HCT116 (cell line): ENCODE measurements at regions not wholly inside any gene's neighbourhood (a gene's known extent, or its start where the extent isn't known, plus 50 kb on each side); places are given as distances from the start of the nearest gene placed in this dataset.

Experiments used
- ATAC-seq: fragments of 200-7000 bp; cut with Tn5 transposase; 2 replicates; pipeline ENCODE4 v1.9.1; 2020; ENCODE audit warnings: mild to moderate bottlenecking, moderate library complexity
- BruUV-seq: library from RNA; stranded (reverse); fragments of 400-500 nt; replicated peaks from 2 replicates; lab custom pipeline; 2021; lab: Mats Ljungman, UMichigan
- CTCF ChIA-PET: fragments of 300-600 bp; sonication (Branson Sonifier 250); formaldehyde crosslinking; loops from one replicate; lab custom pipeline; 2021; ENCODE audit warnings: antibody characterized with exemption; lab: Charles Lee
- POLR2A ChIA-PET: fragments of 300-600, 350-600 bp; sonication (Branson Sonifier 250); formaldehyde crosslinking; loops from one replicate; lab custom pipeline; 2021; ENCODE audit warnings: antibody characterized with exemption; lab: Charles Lee
- RAD21 ChIA-PET, 2 experiments: fragments of 300-600 bp; sonication (Branson Sonifier 250); formaldehyde crosslinking; loops; one replicate each; lab custom pipeline; 2023; ENCODE audit warnings: low total read pairs in 2 of 2; ENCODE audit not compliant: uncharacterized antibody in 2 of 2, unreplicated experiment in 2 of 2, low non-redundant PET in 1 of 2; lab: Charles Lee
- DNase-seq: peaks from one replicate; pipeline ENCODE4 v3.0.0-alpha.2; 2010; ENCODE audit warnings: low read depth, low spot score
- H2AFZ ChIP-seq: fragments of 200-600 bp; shearing (Covaris generic), sonication (generic); 2 replicates; pipeline ENCODE4 v1.6.1; 2017; ENCODE audit warnings: low read depth, mixed run types, mixed read lengths, antibody characterized with exemption, low read length; ENCODE audit not compliant: poor library complexity, severe bottlenecking
- H3K27ac ChIP-seq: 2 replicates; pipeline ENCODE4 v1.5.1; 2012; ENCODE audit warnings: low read depth, low read length
- H3K27me3 ChIP-seq: fragments of 200-600 bp; sonication (generic); 2 replicates; pipeline ENCODE4 v1.6.1; 2016; ENCODE audit warnings: mixed run types, low read length, mixed read lengths; ENCODE audit not compliant: insufficient read depth
- H3K36me3 ChIP-seq, 2 experiments: fragments of 200-500 bp in 1 of 2; fragments of 200-600 bp in 1 of 2; sonication (Bioruptor generic) in 1 of 2; sonication (generic) in 1 of 2; 2 replicates each; pipeline versions ENCODE4 v1.5.1 to v1.6.1; 2014 to 2016; ENCODE audit warnings: low read length in 2 of 2, inconsistent platforms in 1 of 2, mixed read lengths in 1 of 2, mixed run types in 1 of 2; ENCODE audit not compliant: insufficient read depth in 2 of 2, control insufficient read depth in 1 of 2
- H3K4me1 ChIP-seq, 2 experiments: fragments of 200-600 bp in 1 of 2; sonication (generic) in 1 of 2; 2 replicates each; pipeline versions ENCODE4 v1.5.1 to v1.6.1; 2012 to 2017; ENCODE audit warnings: low read length in 2 of 2, inconsistent platforms in 1 of 2, mild to moderate bottlenecking in 1 of 2, mixed read lengths in 1 of 2, mixed run types in 1 of 2, moderate library complexity in 1 of 2; ENCODE audit not compliant: insufficient read depth in 2 of 2, control insufficient read depth in 1 of 2
- H3K4me2 ChIP-seq: fragments of 200-600 bp; sonication (generic); 2 replicates; pipeline ENCODE4 v1.6.1; 2017; ENCODE audit warnings: mixed run types, low read length, mixed read lengths
- H3K4me3 ChIP-seq, 2 experiments: fragments of 200-600 bp in 1 of 2; sonication (generic) in 1 of 2; replicated peaks in 1 of 2; 2 replicates each; pipeline ENCODE4 v1.5.1; 2011 to 2016; ENCODE audit warnings: low read length in 2 of 2, control low read depth in 1 of 2, low read depth in 1 of 2, mild to moderate bottlenecking in 1 of 2, mixed read lengths in 1 of 2, mixed run types in 1 of 2
- H3K79me2 ChIP-seq: fragments of 200-600 bp; sonication (generic); 2 replicates; pipeline ENCODE4 v1.6.1; 2017; ENCODE audit warnings: mild to moderate bottlenecking, mixed run types, low read length, moderate library complexity, mixed read lengths; ENCODE audit not compliant: insufficient read depth
- H3K9ac ChIP-seq: fragments of 200-600 bp; sonication (generic); 2 replicates; pipeline ENCODE4 v1.6.1; 2016; ENCODE audit warnings: low read length, mixed read lengths
- H3K9me2 ChIP-seq: fragments of 200-600 bp; sonication (generic), shearing (Covaris generic); 2 replicates; pipeline ENCODE4 v1.6.1; 2017; ENCODE audit warnings: mixed run types, mild to moderate bottlenecking, moderate library complexity; ENCODE audit not compliant: insufficient read depth
- H3K9me3 ChIP-seq, 2 experiments: fragments of 200-500 bp in 1 of 2; fragments of 200-600 bp in 1 of 2; sonication (Bioruptor generic) in 1 of 2; sonication (generic) in 1 of 2; 2 replicates each; pipeline ENCODE4 v1.6.1; 2014 to 2017; ENCODE audit warnings: low read length in 2 of 2, mixed read lengths in 2 of 2, inconsistent platforms in 1 of 2, low read depth in 1 of 2, mild to moderate bottlenecking in 1 of 2, mixed run types in 1 of 2, moderate library complexity in 1 of 2; ENCODE audit not compliant: control insufficient read depth in 1 of 2, insufficient read depth in 1 of 2
- H4K20me1 ChIP-seq: fragments of 200-600 bp; sonication (generic), shearing (Covaris generic); 2 replicates; pipeline ENCODE4 v1.6.1; 2017; ENCODE audit warnings: mixed run types, mild to moderate bottlenecking, moderate library complexity; ENCODE audit not compliant: insufficient read depth
- ATF3 ChIP-seq: IDR thresholded peaks from 2 replicates; pipeline ENCODE4 v1.6.1; 2012
- CBX3 ChIP-seq: IDR thresholded peaks from 2 replicates; pipeline ENCODE4 v1.6.1; 2012; ENCODE audit warnings: low read depth
- CEBPB ChIP-seq: IDR thresholded peaks from 2 replicates; pipeline ENCODE4 v1.6.1; 2012; ENCODE audit warnings: low read depth
- CTCF ChIP-seq, 3 experiments: fragments of 200-600 bp in 1 of 3; sonication (generic) in 1 of 3; IDR thresholded peaks in 2 of 3; conservative IDR thresholded peaks in 1 of 3; 2 replicates each; pipeline ENCODE4 v1.5.1; 2012 to 2017; ENCODE audit warnings: low read depth in 2 of 3, low read length in 2 of 3, antibody characterized with exemption in 1 of 3, borderline replicate concordance in 1 of 3, control low read depth in 1 of 3, mild to moderate bottlenecking in 1 of 3, mixed read lengths in 1 of 3, mixed run types in 1 of 3, moderate library complexity in 1 of 3; ENCODE audit not compliant: insufficient read depth in 1 of 3
- EGR1 ChIP-seq: IDR thresholded peaks from 2 replicates; pipeline ENCODE4 v1.6.1; 2012; ENCODE audit warnings: low read depth
- ELF1 ChIP-seq: IDR thresholded peaks from 2 replicates; pipeline ENCODE4 v1.6.1; 2012; ENCODE audit warnings: low read depth, borderline replicate concordance
- EZH2phosphoT487 ChIP-seq: fragments of 200-600 bp; IDR thresholded peaks from 2 replicates; pipeline ENCODE4 v1.6.1; 2018; ENCODE audit warnings: antibody characterized with exemption, borderline replicate concordance
- FOSL1 ChIP-seq: IDR thresholded peaks from 2 replicates; pipeline ENCODE4 v1.6.1; 2012; ENCODE audit warnings: low read depth
- JUND ChIP-seq: IDR thresholded peaks from 2 replicates; pipeline ENCODE4 v1.6.1; 2012
- MAX ChIP-seq: IDR thresholded peaks from 2 replicates; pipeline ENCODE4 v1.6.1; 2012
- POLR2A ChIP-seq: IDR thresholded peaks from 2 replicates; pipeline ENCODE4 v1.7.0; 2011; ENCODE audit warnings: borderline replicate concordance; ENCODE audit not compliant: insufficient read depth, insufficient read length; ENCODE audit errors: extremely low read depth
- POLR2AphosphoS5 ChIP-seq: IDR thresholded peaks from 2 replicates; pipeline ENCODE4 v1.6.1; 2011; ENCODE audit warnings: mild to moderate bottlenecking, low read depth, low read length, moderate library complexity
- RAD21 ChIP-seq: IDR thresholded peaks from 2 replicates; pipeline ENCODE4 v1.6.1; 2012; ENCODE audit warnings: low read depth, mild to moderate bottlenecking
- REST ChIP-seq: IDR thresholded peaks from 2 replicates; pipeline ENCODE4 v1.6.1; 2012; ENCODE audit warnings: low read depth
- SIN3A ChIP-seq: IDR thresholded peaks from 2 replicates; pipeline ENCODE4 v1.6.1; 2012; ENCODE audit warnings: low read depth
- SP1 ChIP-seq: IDR thresholded peaks from 2 replicates; pipeline ENCODE4 v1.6.1; 2012; ENCODE audit warnings: low read depth
- SRF ChIP-seq: IDR thresholded peaks from 2 replicates; pipeline ENCODE4 v1.6.1; 2012; ENCODE audit warnings: low read depth
- TCF7L2 ChIP-seq: IDR thresholded peaks from 2 replicates; pipeline ENCODE4 v1.7.0; 2011; ENCODE audit warnings: borderline replicate concordance, inconsistent platforms; ENCODE audit not compliant: insufficient read depth, insufficient read length; ENCODE audit errors: extremely low read depth
- ZNF274 ChIP-seq: fragments of 200-500 bp; sonication (Bioruptor generic); IDR thresholded peaks from 2 replicates; pipeline ENCODE4 v1.6.1; 2014; ENCODE audit warnings: mild to moderate bottlenecking, low read depth, low read length, inconsistent platforms
- intact Hi-C: fragments of 100-400 bp; cut with micrococcal nuclease; formaldehyde crosslinking; loops from 2 replicates; pipeline ENCODE4 v1.10.0; 2022

GRCh38 chr10:21055339-21056135 is 158.4 kb upstream of the NEBL start:
- ChIA-PET POLR2A (no interaction called here), RAD21 (no interaction called here), CTCF (no interaction called here)
- Histone ChIP-seq H3K79me2 (no peaks in the 10 kb centered on the region), H3K36me3 (no peaks in the 10 kb centered on the region), H3K4me3 (no peak overlapping the region), H3K9me2 (no peaks in the 10 kb centered on the region), H4K20me1 (no peaks in the 10 kb centered on the region), H3K4me1 (no peaks in the 10 kb centered on the region), H2AFZ (no peak overlapping the region), H3K27ac (no peak overlapping the region), H3K27me3 (no peaks in the 10 kb centered on the region), H3K4me2 (no peak overlapping the region), H3K9ac (no peak overlapping the region), H3K9me3 (peaks cover 8 to 16% of the 10 kb centered on the region in 2 experiments; a peak in 3 of 4 replicates)
- no TSS peak for BruUV-seq
- no peak for ATAC-seq
- TF ChIP-seq SRF (no peak), RAD21 (no peak), FOSL1 (no peak), EZH2phosphoT487 (no peak), CTCF (IDR thresholded peaks at IDR 0.05 in 2 of 3, conservative IDR thresholded peaks at IDR 0.05 in 1 of 3; ENCODE audit: borderline replicate concordance in 1 of 3, insufficient read depth in 1 of 3, low read depth in 2 of 3, low read length in 2 of 3) (no peak), TCF7L2 (no peak), POLR2AphosphoS5 (no peak), CEBPB (no peak), REST (no peak), ELF1 (no peak), ATF3 (no peak), JUND (no peak), ZNF274 (no peak), MAX (no peak), SIN3A (no peak), SP1 (no peak), EGR1 (no peak), POLR2A (no peak), CBX3 (no peak)
- no peak for DNase-seq
- intact Hi-C loops: no loop called here
